Pons (tissue), 1 donor: ENCODE measurements at regions not wholly inside any gene's neighbourhood (a gene's known extent, or its start where the extent isn't known, plus 50 kb on each side); places are given as distances from the start of the nearest gene placed in this dataset.

Experiments
- DNase-seq: peaks from one replicate; pipeline ENCODE4 v3.0.0-alpha.2; 2016; ENCODE audit warnings: low spot score

- DNase-seq, result no peak
These were observed 70.4 kb upstream of the FCN1 start for GRCh38 chr9:134987906-134988700.

DNA sequence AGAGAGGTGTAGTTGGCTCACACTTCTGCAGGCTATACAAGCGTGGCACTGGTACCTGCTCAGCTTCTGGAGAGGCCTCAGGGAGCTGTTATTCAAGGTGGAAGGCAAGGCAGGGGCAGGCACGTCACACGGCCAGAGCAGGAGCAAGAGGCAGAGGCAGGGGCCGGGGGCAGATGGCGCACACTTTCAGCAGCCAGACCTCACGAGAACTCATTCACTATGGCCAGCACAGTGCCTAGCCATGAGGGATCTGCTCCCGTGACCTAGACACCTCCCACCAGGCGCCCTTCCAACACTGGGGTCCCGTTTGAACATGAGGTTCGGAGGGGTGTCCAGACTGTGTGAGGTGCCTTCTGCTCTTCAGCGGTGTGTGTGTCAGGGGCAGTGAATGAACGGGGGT, 71.0 kb upstream of the FCN1 start:
- no peak for DNase-seq

- no peak for DNase-seq
These were observed 71.7 kb upstream of the FCN1 start for GRCh38 chr9:134989206-134990065.

DNA sequence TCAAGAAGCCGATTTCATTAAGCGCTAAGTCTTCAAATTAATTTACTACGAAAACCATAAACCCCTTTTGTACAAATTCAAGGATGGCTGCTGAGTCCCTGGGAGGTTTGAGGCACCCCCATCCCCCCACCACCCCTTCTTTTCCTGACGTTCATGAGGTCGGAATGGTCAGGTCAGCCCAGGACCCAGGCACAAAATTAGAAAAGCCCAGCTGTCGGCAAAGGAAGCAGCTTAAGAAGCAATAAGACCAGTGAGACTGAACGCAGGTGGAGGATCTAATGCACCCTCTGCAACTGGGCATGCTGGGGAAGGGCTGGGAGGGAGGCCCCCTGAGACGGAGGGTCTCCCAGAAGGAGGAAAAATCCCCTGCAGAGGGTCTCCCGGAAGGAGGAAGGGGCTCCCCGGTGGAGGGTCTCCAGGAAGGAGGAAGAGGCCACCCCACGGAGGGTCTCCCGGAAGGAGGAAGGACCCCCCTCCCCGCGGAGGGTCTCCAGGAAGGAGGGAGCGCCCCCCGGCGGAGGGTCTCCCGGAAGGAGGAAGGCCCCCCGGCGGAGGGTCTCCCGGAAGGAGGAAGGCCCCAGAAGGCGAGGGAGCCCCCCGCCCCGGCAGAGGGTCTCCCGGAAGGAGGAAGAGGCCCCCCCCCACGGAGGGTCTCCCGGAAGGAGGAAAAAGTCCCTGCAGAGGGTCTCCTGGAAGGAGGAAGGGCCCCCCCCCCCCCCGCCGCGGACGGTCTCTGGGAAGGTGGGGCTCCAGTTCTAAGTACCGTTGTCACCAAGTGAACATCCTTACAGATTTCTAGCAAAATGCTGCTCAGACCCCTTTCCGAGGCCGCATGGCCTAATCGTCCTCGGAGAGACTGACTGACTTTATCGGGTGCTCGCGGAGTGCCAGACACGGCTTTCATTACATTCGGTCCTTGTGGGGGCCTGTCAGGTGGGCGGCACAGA, 74.4 kb upstream of the FCN1 start:
- no peak for DNase-seq

- no peak for DNase-seq
These were observed 75.0 kb upstream of the FCN1 start for GRCh38 chr9:134992755-134993124.

DNA sequence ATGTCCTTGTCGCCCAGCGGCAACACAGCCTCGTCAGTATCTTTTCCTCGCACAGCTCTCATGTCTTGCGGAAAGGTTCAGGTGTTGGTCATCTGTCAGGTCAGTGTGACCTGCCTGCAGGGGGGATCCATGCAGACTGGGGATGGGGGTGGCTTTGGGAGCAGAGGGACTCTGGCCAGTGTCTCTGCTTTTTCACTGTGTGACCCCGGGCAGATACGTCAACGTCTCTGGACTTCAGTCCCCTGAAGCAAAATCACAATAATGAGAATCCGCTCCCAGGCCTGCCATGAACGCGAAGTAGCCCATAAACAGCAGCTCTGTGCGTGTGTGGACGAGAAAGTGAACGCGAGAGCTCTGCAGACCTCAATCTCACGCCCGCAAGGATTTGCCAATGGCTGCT, 75.7 kb upstream of the FCN1 start:
- DNase-seq, result no peak

DNA sequence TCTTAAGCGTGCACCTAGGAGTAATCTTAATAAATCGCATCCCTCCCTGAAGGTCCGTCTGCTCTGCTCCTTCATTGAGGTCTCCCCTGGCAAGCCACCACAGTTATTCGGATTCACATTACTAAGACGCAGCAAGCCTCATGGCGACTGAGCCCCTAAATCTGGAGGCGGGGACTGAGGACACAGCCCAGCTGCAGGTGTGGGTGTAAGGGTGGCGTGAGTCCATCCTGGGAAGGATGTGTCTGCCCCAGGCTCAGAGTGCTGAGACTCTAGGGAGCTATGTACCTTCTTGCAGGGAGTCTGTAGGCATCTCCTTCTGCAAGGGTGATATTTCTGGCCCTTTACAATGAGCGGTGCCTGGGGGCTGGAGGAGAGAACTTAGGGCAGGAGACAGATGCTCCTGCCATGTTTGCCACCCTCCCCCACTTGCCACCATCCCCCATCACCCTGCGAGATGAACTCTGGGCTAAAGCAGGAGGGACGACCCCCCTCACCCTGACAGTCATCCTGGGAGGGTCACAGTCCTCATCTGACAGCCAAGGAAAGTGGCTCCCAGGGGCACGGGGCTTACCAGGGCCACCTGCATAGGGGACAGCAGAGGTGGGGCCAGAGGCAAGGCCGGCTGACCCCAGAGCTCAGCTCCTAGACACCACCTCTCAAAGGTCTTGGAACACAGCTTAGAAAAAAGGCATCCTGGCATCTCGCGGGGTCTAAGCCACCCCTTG, 76.4 kb upstream of the FCN1 start:
- DNase-seq, result no peak

- DNase-seq, result no peak
These were observed 77.4 kb upstream of the FCN1 start for GRCh38 chr9:134994926-134995791.

- peak; percentile 5 for DNase-seq
These were observed 78.0 kb upstream of the FCN1 start for GRCh38 chr9:134995792-134996120.

DNA sequence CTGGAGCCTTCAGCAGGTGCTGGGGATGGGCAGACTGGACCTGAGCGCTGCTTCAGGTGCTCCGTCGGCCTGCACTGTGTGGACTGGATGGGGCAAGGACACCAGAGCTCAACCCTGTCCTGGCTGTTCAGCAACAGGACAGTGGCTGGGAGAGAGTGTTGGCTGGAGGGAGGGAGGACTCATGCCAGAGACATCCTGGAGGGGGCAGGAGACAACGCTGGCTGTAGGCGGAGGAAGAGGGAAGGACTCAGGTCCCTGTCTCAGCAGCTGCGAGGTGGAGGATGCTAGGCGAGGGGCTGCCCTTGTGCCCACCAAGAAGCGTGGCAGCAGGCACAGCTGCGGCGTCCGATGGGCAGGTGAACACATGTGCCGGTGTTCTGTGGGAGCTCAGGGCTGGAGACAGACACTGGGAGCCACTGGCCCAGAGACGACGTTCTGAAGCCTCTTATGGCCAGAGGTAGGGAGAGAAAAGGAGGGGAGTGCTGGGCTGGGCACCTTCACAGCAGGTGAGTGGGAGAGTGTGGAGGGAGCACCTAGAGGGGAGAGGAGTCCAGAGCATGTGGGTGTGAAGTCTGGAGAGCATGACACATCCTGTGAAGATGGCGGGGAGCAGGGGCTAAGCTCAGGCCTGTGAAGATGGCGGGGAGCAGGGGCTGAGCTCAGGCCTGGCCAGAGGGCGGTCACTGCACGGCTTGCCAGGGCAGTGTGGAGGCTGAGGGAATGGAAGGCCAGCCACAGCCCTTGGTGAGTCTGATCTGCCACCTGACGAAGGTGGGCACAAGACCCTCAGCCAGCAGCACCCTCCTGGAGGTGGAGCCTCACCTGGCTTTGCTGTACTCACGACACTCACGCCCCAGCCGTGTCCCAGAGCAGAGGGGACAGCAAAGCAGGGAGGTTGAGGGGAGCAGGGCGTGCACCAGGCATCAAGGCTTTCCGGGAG, 79.1 kb upstream of the FCN1 start:
- no peak for DNase-seq

DNA sequence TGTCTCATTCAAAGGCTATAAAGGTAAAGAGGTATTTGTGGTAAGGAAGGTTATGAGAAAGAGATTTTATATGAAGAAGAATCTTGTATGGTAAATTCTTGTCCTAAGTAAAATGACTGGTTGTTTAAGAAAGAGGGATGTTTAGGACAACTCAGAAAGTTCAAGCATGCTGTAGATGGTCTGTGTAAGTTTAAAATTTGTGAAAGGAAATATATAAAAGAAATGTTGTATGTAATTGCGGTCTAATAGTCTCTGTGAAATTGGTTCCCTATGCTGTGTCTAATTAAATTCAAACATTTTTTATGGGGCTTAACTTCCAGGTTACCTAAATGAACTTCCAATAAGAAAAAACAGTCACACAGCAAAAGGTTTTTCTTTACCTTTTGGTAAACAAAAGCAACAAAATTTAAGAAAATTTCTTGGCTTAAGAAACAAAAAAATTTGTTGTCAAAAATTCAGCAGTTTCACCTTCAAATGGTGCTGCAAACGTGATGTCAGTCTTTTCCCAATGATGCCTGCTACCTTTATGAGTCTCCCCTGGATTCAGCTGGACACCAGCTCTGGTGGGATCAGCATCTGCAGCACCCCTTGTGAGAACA, 83.0 kb upstream of the FCN1 start:
- no peak for DNase-seq

- no peak for DNase-seq
These were observed 83.8 kb upstream of the FCN1 start for GRCh38 chr9:135001526-135001925.

DNA sequence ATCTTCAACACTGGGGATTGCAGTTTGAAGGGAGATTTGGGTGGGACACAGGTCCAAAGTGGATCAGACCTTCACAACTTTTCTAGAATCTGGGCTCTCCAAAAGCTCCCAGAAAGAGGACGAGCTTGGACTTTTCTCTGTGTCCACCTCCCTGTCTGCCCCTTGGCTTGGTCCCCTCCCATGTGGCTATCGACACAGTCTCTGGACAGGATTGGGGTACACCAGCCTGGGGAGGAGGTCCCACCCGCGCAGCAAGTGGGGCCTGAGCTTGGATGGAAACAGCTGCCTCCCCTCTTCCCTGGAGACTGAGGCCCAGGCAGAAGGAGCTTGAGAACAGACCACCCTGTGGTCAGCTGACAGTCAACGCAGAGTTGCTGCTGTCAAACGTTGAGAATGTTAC, 84.6 kb upstream of the FCN1 start:
- no peak for DNase-seq

GRCh38 chr9:135002802-135003201, 84.7 kb upstream of the OLFM1 start:
- DNase-seq, result no peak

- DNase-seq, result no peak
These were observed 82.7 kb upstream of the OLFM1 start for GRCh38 chr9:135004772-135005171.

DNA sequence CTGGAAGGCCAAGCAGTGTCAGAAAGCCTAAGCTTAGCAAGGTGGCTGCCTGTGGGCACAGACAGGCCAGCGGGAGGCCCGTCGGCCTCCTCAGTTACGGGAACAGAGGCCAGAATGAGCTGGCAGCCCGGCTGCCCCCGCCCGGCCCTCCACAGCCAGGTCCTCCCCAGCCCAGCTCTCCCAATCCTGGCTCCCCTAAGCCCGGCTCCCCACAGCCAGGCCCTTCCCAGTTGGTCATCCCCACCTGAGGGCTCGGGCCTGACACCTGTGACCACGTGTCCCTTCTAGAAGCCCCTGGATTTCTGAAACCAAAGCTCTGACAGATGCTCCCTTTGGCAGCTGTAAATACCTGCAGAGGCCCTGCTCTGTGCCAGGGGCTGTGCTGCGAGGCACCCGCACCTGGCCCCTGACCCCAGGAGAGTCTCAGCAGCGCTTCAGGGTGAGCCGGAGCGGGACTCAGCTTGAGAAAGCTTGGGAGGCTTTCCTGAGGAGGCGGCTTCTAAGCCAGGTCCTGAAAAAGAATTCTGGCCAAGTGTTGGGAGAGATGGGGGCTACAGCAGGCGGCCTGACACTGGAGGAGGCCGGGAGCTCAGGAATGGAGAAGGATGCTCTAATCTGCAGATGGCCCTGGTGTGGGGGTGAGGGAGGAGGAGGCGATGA, 80.4 kb upstream of the OLFM1 start:
- DNase-seq, result no peak

DNA sequence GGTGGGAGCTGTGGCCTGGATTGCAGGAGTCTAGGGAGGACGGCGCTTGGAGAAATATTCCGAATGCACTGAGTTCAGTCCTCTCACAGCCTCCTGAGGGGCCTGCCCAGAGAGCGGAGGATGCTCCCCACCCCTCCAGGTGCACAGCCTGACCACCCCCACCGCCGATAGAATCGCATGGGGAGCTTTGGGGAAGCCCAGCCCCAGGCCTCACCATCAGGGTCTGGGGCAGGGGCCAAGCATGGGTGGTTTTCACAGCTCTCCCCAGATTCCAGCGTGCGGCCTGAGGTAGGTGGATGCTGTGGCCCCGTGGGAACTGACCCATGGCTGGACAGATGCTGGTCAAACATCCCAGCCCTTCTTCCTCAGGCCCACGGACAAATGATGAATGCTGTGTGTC, 79.9 kb upstream of the OLFM1 start:
- DNase-seq, result no peak

GRCh38 chr9:135008416-135008815, 79.1 kb upstream of the OLFM1 start:
- no peak for DNase-seq
